DMS114 treated with DMSO at 0.1 percent for 48 hours (cell line): ENCODE measurements at regions not wholly inside any gene's neighbourhood (a gene's known extent, or its start where the extent isn't known, plus 50 kb on each side); places are given as distances from the start of the nearest gene placed in this dataset.

Experiments
- DNase-seq: peaks from one replicate; lab custom pipeline; 2025; ENCODE audit not compliant: unreplicated experiment; lab: John Stamatoyannopoulos, UW

DNA sequence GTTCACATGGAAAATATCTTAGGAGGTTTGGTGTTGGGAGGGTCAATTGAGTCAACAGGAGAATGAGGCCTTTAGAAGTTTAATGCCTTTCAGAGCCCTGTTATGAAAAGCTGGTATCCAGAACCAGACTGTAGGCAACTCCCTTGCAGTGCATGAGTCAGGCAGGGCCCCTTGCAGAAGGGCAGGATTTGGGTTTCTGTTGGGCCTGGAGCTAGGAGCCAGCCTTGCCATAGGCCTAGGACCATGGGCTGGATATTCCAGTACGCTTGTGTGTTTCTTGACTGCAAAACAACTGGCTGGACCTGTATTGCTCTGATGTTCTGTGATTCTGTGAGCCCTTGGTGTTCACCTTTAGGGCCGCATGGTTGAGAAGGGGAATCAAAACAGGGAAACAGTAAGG is 121.8 kb upstream of the ADRA1D start:
- DNase-seq, result no peak

DNA sequence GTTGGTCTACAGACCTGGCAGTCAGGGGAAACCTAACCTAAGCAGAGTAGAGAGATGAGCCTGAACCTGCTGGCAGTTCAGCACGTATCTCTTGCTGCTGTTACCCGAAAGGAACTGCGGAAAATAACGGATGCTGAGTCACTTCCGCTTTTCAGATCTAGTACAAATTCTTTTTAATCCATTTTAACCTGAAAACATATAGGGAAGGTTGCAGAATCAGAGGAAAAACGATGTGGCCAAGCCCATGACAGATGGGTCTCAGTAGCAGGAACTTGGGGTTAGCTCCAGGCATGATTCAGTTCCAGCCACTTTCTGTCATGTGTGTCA is 120.7 kb upstream of the ADRA1D start:
- no peak for DNase-seq

- no peak for DNase-seq
Observed at GRCh38 chr20:4369119-4369797, 120.2 kb upstream of the ADRA1D start.

DNA sequence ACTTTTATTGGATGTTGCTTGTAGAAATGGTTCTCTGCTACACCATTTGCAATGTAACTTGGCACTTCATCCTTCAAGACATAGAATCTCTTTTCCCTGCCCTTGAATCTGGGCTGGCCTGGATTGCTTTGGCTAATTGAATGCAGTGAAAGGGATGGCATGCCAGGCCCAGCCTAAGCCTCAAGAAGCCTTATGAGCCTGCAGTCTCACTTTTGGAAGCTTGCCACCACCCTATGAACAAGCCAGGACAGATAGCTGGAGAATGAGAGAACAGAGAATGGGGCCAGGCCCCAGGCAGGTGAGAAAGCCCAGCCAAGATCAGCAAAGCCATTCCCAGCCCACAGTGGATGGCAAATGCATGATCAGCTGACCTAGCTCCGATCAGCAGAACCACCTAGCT is 117.0 kb upstream of the ADRA1D start:
- no peak for DNase-seq

DNA sequence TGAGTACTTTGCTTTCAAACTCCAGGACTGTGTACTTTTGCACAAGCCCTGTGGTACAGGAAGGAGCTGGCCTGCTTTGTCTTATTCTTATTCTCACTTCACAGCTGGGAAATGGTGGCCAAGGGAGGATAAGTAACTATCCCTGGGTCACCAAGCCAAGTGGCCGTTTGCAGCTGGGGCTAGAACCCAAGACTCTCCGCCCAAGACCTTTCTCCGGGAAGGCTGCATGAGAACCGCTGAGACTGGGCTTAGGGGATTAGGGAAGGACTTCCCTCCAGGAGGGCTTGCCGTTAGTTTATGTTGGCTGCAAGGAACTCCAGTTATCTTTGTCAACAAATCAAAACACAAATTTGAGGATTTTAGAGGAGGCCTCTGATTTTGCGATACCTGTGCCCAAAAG is 109.5 kb upstream of the ADRA1D start:
- DNase-seq, result no peak

GRCh38 chr20:4352348-4352747 is 103.3 kb upstream of the ADRA1D start:
- no peak for DNase-seq

DNA sequence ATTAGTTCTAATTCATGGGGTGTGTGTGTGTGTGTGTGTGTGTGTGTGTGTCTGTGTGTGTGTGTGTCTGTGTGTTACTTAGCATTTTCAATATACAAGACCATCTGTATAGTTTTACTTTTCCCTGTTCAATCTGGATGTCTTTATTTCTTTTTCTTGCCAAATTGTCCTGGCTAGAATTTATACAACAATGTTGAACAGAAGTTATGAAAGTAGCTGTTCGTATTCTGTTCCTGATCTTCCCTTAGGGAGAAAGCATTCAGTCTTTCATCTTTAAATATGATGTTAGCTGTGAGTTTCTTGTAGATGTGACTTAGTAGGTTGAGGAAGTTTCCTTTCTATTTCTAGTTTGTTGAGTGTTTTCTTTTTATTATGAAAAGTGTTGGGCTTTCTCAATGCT is 101.0 kb upstream of the ADRA1D start:
- DNase-seq, result no peak

- no peak for DNase-seq
Observed at GRCh38 chr20:4344670-4345069, 95.6 kb upstream of the ADRA1D start.

- no peak for DNase-seq
Observed at GRCh38 chr20:4342609-4343008, 93.5 kb upstream of the ADRA1D start.

DNA sequence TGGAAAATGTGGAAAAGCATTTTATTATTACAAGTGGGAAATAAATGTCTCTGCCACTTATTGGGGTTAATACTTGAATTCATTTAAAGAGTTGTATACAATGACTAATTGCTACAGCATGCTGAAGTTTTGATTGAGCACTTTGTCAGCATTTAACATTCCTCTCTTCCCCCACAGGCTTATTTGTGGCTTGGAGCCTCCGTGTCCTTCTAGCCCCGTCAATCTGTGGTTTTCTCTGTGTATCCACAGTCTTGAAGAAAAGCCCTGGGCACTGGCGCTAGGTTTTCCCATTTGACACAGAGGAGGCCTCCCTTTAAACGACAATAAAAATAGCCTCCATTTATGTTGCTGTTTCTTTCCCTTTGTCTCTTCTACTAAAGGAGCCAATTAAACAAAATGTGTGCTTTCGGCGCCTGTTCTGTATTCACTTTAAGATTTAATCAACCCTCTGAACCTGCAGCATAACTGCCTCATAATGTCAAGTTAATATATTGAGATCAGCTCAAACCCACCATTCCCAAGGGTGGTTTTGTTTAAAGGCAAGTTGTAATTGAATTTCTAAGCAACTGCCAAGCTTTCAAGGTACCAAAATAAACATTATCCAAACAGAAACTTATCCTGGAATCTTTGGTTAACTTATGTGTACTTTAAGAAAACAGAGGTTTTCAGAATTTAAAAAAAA is 92.9 kb upstream of the ADRA1D start:
- no peak for DNase-seq

DNA sequence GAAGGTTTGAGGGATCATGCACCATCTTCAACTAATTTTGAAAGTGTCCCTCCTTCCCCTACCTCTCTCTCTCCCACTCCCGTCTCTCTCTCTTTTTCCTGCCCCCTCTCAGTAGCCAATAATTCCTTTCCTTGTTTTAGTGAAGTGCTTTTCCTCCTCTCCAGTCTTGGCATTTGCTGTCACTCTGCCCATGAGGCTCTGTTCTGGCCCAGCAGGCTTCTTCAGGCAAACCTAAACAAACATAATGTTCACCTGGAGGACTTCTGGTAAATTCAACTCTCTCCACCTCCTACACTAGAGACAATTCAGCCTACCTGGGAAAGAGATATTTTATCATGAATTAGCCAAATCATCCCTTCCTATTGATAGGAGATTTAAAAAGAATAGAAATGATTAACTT is 86.6 kb upstream of the ADRA1D start:
- DNase-seq, result no peak

DNA sequence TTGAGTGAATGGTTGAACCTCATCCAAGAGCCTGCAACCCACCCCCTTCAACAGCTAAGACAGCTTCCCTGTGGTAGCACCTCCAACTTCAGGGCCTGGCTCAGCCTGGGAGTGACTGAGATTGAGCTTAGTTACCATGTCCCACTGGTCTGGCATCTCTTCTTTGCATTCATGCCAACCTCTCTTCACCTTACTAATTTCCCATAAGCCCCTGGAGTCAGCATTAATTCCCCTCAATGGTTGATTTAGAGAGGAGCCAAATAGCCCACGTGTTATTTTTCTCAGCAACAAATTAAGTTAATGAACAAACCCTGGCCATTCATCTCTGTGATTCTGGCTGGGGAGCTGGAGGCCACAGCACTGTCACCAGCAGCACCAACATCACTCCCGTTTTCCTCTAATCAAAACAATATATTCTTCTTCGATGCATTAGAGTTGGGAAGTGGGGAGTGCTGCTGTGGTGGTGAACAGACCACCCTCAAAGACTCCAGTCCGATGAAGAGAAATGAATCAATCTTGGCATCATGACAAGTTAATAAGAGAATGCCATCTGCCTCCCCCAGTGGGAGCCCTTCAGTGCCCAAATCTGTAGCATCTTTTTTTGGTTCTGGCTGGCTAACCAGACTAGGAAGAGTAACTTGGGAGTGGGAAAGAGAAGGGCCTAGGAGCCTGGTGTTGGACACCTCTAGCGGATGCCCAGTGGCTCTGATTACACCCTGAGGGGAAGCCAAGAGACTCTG is 83.2 kb upstream of the ADRA1D start:
- no peak for DNase-seq

GRCh38 chr20:4330011-4330410 is 80.9 kb upstream of the ADRA1D start:
- DNase-seq, result no peak

DNA sequence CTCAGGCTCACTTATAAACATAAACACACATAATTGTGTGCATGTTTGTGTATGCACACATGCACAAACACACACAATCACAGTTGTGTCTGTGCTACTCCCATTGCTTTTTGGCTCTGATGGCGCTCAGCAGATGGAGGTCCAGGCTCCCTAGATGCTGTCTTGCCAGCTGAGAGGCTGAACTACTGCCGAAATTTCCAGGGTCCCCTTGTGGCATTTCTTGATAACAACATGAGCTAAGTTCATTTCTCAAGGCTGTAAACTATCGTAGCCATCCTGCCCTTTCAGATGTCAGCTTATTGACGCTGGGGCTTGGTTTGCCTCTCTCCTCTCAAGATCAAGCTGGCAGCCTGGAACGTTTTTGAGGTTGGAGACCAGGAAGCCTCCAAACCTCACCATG is 80.1 kb upstream of the ADRA1D start:
- no peak for DNase-seq

DNA sequence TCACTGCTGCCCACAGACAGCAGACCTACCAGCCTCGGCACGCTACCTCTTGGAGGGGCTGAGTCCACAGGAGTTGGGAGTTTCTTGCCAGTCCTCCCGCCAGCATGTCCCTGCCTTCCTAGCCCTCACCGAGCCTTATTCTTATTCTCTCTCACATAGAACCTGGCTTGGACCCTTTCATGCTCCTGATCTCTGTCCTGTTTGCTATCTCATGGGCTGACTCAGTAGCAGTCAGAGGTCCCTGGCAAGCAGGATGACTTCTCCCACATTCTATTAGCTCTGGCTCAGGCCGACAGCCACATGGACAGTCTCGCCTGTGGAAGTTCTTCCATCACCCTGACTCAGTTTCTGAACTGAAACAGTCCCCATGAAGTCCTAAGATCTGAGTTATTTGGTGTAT is 79.5 kb upstream of the ADRA1D start:
- DNase-seq, result no peak

GRCh38 chr20:4327956-4328355 is 78.9 kb upstream of the ADRA1D start:
- no peak for DNase-seq

DNA sequence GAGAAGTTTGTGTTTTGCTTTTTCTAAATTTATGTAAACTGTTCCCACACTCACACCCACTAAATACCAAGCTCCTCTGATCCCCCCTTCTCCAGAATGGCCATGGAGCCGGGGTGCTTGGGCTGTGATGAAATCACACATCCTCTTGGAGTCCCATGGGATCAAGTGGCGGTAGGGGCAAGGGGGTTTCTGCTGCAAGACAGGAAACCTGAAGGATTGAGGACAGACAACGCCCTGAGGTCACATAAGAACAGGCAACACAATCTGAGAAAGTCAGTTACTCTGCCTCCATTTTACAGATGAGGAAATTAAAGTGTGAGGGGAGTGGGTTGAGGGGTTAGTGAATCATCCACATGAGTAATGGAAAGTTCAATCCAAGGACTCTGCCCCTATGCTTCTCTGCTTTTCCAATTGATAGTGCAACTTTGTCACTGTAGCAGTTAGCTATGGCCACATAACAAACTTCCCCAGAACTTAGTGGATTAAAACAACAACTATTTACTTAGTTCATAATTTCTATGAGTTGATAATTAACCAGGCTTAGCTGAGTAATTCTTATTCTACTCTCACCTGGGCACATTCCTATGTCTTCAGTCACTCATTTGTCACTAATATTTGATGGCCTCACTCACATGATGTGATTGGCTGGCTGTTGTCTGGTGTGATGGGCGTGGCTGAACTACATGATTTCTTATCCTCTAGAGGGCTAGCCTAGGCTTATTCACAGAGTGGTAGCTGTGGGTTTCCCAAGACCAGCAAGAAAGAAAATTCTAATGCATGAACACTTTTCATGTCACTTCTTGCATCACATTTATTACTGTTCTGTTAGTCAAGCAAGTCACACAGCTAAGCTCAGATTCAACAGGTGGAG is 77.3 kb upstream of the ADRA1D start:
- DNase-seq, result no peak

DNA sequence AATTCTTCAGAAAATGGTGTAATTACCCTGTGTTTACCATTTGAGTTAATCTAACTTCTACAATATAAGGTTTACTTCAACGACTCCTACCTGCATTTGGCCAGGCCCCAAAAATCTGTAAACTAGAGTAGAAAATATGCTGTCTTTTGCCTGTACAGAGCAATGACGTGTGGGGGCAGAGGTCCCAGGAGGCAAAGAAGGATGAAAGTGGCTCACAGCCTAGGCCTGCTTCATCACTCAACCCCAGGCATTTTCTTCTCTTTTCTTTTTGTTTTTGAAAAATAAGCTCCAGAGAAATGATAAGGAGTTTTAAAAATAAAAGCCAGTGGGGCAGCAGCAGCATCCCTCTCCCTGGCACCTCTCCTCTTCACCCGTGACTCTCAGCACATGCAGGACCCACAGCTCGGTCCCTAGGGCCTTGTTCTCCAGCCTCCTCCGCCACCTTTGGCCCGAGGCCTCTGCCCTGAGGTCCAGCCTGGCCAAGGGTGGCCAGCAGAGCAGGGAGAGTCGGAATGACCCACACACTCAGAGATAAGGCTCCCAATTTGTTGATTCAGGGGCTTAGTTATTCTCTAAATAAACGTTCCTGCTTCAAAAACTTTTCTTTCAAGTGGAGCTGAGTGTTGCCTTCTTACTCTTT is 76.6 kb upstream of the ADRA1D start:
- DNase-seq, result no peak

DNA sequence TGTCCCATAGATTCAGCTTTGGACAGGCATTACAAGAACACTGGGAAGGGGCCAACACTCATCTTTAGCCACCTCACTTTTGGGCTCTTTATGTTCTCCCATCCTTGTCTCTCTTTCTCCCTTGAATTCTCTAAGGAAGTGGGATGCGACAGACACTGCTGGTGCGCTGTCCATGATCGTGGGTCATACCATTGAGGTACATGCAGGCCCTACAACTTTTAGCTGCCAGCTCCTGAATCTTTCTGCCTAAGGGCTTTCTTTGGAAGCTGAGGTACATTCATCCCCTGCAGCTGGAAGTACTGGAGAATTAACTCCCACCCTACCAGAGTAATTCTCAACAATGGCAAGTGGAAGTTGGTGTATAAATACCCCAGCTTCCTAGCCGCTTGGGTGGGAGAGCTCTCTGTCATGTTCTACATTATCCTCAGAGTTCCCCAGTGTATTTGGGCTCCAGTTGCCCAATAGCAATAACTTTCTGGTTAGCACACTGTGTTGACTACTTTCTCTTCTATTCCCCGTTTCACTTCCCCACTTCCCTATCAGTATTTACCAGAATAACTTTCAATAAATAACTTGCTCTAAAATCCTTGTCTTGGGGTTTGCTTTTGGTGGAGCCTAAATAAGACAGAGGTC is 75.6 kb upstream of the ADRA1D start:
- no peak for DNase-seq

DNA sequence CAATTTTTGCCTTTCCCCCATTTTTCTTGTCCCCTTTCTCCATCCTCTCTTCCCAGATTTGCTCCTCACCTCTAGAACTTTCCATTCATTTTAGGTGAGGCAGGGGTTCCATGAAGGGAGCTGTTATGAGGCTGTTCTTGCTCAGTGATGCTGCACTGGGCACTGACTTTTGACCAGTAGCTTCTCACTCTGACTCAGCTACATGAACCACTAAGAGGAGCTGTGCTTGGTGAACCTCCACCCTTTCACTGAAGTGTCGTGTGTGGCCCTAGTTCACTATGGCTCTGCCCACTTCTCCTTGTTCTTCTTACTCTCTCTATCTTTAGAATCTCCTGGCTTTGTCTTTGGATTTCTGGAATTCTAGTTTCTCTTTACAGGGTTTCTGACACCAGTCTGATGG is 73.4 kb upstream of the ADRA1D start:
- DNase-seq, result no peak

DNA sequence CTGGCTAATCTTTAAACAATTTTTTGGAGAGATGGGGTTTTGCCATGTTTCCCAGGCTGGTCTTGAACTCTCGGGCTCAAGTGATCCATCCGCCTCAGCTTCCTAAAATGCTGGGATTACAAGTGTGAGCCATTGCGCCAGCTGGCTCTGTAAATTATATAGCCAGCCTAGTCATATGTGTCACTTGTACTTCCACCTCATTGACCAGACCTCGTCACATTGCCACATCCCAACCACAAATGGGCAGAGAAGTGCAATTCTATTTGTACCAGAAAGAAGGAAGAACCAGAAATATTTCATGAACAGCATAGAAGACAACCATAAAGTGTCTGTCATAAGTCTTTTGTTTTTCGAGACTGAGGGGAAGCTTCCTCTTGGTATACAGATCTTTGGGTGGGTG is 71.2 kb upstream of the ADRA1D start:
- no peak for DNase-seq
